GM19438 (cell line): ENCODE measurements at regions not wholly inside any gene's neighbourhood (a gene's known extent, or its start where the extent isn't known, plus 50 kb on each side); places are given as distances from the start of the nearest gene placed in this dataset.
"Not testable (repeated sequence)": the region's sequence is repeated elsewhere in the genome, so short reads cannot be mapped to it uniquely, and the experiment has no call there.

Source experiments
- ATAC-seq: cut with Tn5 transposase; IDR thresholded peaks from one replicate; pipeline ENCODE4 v1.9.1; 2021; ENCODE audit warnings: low read depth; ENCODE audit not compliant: unreplicated experiment

GRCh38 chr12:59517522-59517921 is 78.3 kb upstream of the SLC16A7 start:
- ATAC-seq: no peak

DNA sequence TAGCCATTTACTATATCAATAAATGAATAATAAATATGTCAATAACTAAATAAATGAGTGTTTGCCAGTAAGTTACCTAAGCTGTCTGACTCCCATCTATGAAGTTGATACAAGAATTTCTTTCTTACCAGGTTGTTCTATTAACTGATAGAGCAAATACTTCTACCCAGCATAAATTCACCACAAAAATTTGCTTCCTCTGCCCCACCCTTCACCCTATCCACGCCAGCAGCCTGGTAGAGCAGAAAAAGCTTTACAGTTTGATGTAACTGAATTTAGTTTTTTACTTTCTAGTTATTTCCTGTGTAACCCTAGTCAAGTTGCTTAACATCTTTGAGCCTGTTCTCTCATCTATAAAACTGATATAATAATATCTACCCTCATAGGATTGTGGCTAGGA is 94.9 kb upstream of the SLC16A7 start:
- ATAC-seq: no peak

- ATAC-seq: no peak
These were observed 95.5 kb upstream of the SLC16A7 start for GRCh38 chr12:59500335-59500734.

DNA sequence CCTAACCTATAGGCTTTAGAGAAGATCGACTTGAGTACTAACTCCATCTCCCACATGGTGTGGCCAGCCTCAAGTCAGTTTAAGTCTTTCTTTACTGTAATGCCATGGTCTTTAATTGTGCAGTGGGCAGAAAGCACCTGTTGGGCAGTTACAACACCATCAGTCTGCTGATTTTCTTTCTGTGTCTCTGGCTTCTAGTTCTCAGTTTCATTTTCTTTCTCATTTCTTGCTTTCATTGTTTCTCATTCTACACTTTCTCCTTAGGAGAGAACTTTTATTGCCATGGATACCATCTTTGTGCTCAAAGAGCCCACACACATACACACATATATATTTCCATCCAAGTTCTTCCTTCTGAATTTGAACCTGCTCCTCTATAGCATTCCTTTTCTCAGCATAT is 96.1 kb upstream of the SLC16A7 start:
- ATAC-seq: peak; percentile 66

DNA sequence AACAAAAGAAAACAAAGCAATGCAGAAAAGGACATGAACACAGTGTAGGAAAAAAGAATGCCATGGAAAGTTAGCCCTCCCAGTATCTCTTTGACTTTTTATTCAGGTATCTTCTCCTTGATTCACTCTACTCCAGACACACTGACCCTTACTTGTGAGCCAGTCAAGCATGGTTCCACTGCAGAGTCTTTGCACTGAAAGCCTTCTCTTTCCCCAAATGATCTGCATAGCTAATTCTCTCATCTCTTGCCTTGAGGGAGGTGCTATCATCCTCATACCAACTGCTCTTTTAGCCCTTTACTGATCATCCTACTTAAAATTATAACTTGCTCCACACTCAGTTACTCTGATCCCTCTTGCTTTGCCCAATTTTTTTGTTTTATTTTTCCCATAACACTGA is 101.2 kb upstream of the SLC16A7 start:
- ATAC-seq: no peak

GRCh38 chr12:59491877-59492276 is 104.0 kb upstream of the SLC16A7 start:
- ATAC-seq: no peak

GRCh38 chr12:59486827-59487226 is 109.0 kb upstream of the SLC16A7 start:
- ATAC-seq: no peak

- ATAC-seq: no peak
These were observed 111.3 kb upstream of the SLC16A7 start for GRCh38 chr12:59484575-59484974.

- ATAC-seq: not testable (repeated sequence)
These were observed 121.6 kb upstream of the SLC16A7 start for GRCh38 chr12:59474236-59474635.

- no peak for ATAC-seq
These were observed 123.6 kb upstream of the SLC16A7 start for GRCh38 chr12:59472273-59472672.

- ATAC-seq: no peak
These were observed 135.7 kb upstream of the SLC16A7 start for GRCh38 chr12:59459966-59460660.

GRCh38 chr12:59453475-59453874 is 142.4 kb upstream of the SLC16A7 start:
- no peak for ATAC-seq

DNA sequence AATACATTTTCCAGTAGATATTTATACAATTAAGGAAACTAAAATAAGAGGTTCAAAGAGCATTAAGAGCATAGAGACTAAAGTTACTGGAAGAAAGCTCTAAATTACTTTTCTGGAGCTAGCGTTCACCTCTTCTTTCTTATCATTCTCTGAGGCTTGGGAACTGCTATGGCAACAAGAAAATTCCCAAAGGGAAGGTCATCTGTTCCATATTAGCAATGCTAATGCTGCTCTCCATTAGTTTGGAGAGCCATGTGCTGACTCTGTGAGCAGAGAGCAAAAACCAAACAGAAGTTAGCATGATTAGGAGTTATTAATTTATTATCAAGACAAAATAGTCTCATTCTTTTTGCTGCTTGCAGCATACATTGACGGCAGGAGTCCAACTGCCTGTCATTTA is 143.1 kb upstream of the SLC16A7 start:
- ATAC-seq: no peak

DNA sequence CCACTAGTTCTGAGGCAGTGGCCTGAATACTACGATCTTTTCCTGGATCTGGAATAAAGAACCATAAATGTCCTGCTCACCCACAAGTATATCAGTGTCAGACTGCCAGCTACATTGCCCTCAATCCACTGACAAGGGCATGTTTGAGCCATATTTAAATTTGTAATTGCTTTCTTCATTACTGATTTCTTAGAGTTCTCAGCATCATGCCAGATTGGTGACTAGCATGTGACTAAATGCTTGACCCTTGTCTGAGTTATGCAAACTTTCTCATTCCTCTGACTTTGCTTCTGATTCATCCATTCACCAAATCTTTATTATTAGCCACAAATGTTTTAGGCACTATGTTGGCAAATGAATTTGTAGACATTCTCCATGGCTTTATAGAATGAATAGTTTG is 143.6 kb upstream of the SLC16A7 start:
- no peak for ATAC-seq

GRCh38 chr12:59446116-59446515 is 149.7 kb upstream of the SLC16A7 start:
- ATAC-seq: no peak

DNA sequence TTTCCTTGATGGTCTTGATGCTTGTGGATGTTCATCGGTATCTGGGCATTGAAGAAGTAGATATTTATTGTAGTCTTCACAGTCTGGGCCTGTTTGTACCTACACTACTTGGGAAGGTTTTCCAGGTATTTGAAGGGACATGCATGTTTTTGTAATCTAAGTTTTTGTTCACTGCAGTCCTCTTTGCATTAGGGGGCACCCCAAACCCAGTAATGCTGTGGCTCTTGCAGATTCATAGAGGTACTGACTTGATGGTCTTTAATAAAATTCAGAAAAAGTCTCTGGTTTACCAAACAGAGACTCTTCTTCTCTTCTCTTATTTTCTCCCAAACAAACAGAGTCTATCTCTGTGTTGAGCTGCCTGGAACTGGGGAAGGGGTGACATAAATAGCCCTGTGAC is 150.9 kb upstream of the SLC16A7 start:
- no peak for ATAC-seq

DNA sequence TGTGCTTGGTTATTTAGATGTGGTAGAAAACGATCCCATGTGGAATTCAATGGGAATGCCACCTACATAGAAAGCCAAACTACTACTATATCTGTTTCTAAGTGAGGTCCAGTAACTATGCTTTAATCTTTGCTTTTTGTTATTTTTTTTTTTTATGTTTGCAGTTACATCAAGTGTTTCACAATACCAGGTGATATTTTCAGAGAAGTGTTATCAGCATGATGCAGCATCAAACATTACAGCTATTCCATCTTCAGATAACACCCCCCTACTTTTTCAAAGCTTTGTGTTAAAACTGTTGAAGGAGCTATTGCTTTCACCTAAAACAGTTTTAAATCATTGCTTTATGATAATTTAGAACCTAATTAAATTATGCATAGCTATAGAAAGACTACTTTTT is 163.8 kb upstream of the SLC16A7 start:
- no peak for ATAC-seq

DNA sequence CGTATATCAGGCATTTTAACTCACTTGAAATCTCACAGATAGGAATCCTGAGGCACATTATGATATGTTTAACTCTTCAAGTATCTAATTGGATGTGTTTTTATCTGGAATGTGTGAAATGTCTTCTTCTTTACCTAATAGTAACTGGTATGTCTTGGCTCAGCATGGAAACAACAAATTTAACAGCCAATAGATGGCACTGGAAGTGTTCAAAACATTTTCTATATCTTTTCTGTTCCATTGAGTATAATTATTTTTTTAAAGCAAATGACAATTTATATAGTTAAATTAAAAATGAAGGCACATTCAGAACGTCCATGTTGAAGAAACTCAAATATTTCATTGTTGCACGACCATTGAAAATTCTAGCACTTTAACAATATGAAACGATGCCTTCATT is 164.6 kb upstream of the SLC16A7 start:
- no peak for ATAC-seq

- ATAC-seq: no peak
These were observed 166.1 kb upstream of the SLC16A7 start for GRCh38 chr12:59429766-59430165.

DNA sequence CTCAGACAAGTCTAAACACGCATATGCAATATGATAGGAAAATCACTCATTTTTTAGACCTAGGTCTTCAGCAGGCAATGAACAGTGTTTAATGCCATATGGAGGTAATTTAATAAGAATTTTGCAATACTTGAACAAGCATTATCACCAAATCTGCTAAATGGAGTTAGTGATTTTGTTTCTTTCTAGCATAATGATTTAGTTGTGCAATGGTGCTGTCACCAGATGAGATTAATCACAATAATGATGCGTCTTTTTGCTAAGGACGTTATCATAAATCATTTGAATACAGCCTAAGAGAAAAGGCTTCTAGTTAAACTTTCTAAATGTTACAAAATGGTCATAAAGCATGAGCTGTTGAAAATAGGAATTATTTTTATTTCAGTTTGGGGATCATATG is 170.0 kb upstream of the SLC16A7 start:
- ATAC-seq: no peak

DNA sequence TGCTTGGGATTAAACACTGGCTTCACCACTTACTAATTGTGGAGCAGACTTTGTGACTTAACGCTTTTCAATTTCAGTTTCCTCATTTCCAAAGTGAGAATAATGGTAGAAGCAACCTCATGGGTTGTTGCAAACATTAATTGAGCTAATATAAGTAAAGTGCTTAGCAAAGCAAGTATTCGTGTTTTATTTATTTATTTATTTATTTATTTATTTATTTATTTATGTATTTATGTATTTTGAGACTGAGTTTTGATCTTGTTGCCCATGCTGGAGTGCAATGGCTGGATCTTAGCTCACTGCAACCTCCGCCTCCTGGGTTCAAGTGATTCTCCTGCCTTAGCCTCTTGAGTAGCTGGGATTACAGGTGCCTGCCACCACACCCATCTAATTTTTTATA is 171.2 kb upstream of the SLC16A7 start:
- not testable (repeated sequence) for ATAC-seq

DNA sequence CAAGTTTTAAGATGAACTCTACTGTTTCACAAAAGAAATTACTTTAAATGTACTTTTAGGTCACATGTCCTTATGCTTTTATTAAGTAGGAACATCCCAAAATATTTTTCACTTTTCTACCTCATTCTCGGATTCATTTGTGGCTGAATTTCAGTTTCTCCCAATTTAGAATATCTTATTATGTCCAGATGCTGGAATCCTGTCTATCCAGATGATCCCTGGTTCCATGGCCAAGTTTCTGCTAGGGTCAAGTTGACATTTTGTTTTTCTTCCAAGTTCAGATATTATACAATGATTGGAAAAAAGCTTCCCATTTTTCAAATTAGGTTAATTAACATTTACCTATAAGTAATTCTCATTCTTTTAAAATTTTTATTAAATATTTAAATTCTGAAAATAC is 181.8 kb upstream of the SLC16A7 start:
- ATAC-seq: no peak

GRCh38 chr12:59408431-59408830 is 187.4 kb upstream of the SLC16A7 start:
- no peak for ATAC-seq
